AG08396 (cell line): ENCODE measurements at regions not wholly inside any gene's neighbourhood (a gene's known extent, or its start where the extent isn't known, plus 50 kb on each side); places are given as distances from the start of the nearest gene placed in this dataset.

Source experiments
- DNase-seq: peaks from one replicate; pipeline ENCODE4 v3.0.0; 2012; ENCODE audit warnings: low spot score, mixed read lengths

- DNase-seq: no peak
Observed at GRCh38 chr1:208298593-208299269, 54.5 kb upstream of the PLXNA2 start.

DNA sequence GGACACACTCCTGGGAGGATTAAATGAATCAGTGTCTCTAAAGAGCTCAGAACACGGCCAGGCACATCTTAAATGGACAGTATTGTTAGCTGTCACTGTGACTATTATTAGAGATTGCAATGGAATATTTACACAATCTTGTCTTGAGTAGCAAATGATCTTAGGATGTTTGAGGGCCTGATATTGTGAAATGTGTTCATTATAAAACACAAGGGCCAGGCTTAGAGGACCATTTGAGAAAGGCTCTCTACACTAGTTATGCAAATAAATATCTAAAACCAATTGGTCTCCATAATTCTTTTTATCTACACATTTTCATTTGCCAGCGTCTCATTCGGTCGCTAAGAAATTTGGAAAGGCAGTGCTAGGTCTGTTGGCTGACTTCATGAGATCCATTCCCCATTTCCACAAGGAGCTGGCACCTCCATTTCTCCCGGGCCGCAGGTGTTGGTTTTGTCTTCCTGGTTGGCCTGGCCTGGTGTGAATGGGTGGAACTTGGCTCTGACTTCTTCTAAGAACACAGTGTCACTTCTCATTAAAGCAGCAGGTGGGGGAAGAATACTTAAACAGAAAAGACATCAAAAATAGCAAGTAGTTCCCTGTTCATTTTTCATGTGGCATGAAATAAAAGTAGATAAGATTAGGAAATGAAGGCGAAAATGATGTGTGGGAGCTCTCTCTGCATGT, 56.0 kb upstream of the PLXNA2 start:
- no peak for DNase-seq

GRCh38 chr1:208302699-208303238, 58.6 kb upstream of the PLXNA2 start:
- no peak for DNase-seq

- DNase-seq: no peak
Observed at GRCh38 chr1:208303743-208304712, 59.8 kb upstream of the PLXNA2 start.

GRCh38 chr1:208308221-208308620, 64.0 kb upstream of the PLXNA2 start:
- DNase-seq: no peak

GRCh38 chr1:208309771-208310170, 65.6 kb upstream of the PLXNA2 start:
- DNase-seq: no peak

GRCh38 chr1:208312706-208313105, 68.5 kb upstream of the PLXNA2 start:
- no peak for DNase-seq

DNA sequence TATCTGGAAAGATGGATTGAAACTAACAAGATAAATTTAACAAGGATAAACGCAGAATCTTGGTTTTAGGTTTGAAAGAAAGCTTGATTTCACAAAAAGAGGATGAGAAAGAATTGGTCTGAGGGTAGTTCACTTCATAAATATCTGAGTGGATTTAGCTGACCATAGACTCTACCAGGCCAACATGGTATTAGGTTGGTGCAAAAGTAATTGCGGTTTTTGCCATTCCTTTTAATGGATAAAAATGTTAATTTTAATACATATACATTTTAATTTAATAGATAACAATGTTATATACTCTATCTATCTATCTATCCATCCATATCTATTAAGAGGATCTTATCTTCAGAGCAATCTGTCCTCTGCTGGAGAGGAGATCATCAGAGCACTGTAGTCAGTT, 70.2 kb upstream of the PLXNA2 start:
- DNase-seq: no peak

- no peak for DNase-seq
Observed at GRCh38 chr1:208318150-208318734, 74.1 kb upstream of the PLXNA2 start.

DNA sequence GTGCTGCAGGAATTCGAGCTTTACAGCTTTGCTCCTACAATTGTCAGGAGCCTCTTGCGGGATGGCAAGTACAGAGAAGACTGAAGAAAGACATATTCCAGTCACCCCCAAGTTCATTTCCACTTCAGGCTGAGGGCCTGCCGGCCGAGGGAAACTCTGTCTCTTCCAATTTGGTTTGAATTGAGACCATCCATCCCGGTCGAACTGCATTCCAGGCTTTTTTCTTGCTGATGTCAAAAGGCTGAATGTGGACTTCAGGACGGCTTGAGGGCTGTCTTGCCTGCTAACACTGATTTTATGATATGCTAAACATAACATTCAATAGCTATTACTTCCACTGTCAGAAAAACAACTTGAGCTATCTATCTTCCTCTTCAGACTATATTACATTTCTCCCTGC, 79.8 kb upstream of the PLXNA2 start:
- DNase-seq: no peak

- DNase-seq: no peak
Observed at GRCh38 chr1:208326033-208326432, 81.8 kb upstream of the PLXNA2 start.

- no peak for DNase-seq
Observed at GRCh38 chr1:208329300-208329699, 85.1 kb upstream of the PLXNA2 start.

DNA sequence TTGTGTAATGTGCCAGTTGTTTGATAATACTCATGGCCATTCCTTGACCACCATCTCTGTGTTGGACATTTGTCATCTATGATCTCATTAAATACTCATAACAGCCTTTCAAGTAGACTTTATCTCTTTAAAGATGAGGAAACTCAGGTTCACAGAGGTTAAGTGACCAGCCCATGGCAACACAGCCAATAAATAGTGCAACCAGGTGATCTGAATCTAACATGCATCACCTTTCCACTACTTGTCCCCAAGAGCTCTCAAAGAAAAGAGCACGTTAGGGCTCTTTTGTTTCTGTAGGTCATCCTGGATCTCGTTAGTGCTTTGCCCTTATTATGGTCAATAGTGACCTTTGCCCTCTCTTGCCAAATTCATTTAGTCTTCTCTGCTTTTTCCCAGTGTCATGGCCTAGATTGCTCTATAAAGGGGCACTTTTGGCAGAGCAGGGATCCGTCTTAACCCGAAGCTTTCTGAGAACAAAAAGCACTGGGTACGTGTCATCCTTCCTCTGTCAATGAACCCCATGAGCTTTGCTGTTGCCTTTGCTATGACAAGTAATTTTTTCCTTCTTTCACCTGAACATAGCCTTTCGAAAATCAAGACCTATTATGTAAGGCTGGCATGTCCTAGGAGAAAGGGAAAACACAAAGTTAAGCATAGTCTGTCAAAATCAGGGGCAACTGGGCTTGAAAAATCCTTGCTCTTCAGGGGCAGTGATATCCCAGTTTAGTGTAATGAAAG, 88.0 kb upstream of the PLXNA2 start:
- DNase-seq: no peak

GRCh38 chr1:208332774-208333126, 88.6 kb upstream of the PLXNA2 start:
- DNase-seq: no peak

- no peak for DNase-seq
Observed at GRCh38 chr1:208333676-208334075, 89.5 kb upstream of the PLXNA2 start.

- no peak for DNase-seq
Observed at GRCh38 chr1:208335371-208336136, 91.4 kb upstream of the PLXNA2 start.

DNA sequence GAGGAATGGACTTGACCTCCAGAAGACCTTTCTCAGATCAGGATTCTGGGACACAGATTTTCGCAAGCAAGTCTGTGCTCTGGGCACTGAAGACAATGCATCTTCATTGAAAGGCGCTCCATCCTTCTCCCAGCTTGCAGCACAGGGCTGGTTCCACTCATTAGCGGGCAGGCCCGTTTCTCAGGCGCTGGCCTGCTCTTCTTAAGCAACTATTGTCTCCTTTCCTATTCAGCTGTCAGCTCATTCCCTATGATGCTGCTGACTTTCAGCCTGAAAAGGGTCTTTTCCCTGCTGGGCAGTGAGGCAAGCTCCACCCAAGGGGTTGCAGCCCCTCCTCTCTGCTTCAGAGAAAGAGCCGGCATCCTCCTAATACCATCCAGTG, 91.9 kb upstream of the PLXNA2 start:
- DNase-seq: no peak

GRCh38 chr1:208339911-208340310, 95.7 kb upstream of the PLXNA2 start:
- no peak for DNase-seq

GRCh38 chr1:208343226-208343625, 99.0 kb upstream of the PLXNA2 start:
- no peak for DNase-seq

- DNase-seq: no peak
Observed at GRCh38 chr1:208344202-208344857, 100.1 kb upstream of the PLXNA2 start.
